ENCODE measurements at regions not wholly inside any gene's neighbourhood (a gene's known extent, or its start where the extent isn't known, plus 50 kb on each side); places are given as distances from the start of the nearest gene placed in this dataset.

- TF ChIP-seq CHD7 (IDR thresholded peaks at IDR 0.05; ENCODE audit: insufficient replicate concordance, low read length) (no peak), KDM1A (IDR thresholded peaks at IDR 0.05; ENCODE audit: borderline replicate concordance, low read length) (no peak), EP300 (IDR thresholded peaks at IDR 0.05; ENCODE audit: borderline replicate concordance in 1 of 2, low read depth in 2 of 2, low read length in 2 of 2) (no peak), CHD2 (IDR thresholded peaks at IDR 0.05; ENCODE audit: low read length) (no peak), MAFK (IDR thresholded peaks at IDR 0.05; ENCODE audit: low read depth, low read length) (no peak), ASH2L (IDR thresholded peaks at IDR 0.05; ENCODE audit: low read length) (no peak)
Observed at GRCh38 chr6:18602931-18603330, 215.8 kb downstream of the RNF144B start (continued).

Measured in H1 (cell line).